ENCODE measurements at regions not wholly inside any gene's neighbourhood (a gene's known extent, or its start where the extent isn't known, plus 50 kb on each side); places are given as distances from the start of the nearest gene placed in this dataset.

DNA sequence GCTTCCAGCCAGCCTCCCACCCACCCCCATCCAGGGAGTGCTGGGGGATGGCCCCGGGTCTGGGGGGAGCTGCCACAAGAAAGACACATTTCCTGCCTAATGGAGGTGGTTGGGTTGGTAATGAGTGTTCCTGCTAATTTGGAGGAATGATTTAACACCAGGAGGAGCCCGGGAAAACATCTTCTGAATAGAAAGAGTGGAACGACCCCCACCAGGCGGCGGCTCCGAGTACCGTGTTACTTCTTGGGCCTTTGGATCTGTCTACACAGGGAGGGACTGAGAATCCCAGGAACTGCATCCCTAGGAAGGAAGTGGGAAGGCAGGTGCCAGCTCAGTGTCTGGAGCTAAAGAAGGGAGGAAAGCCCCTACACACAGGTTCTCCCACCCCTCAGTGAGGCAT lies 64.6 kb downstream of the TSPAN17 start:
- H3K9me3 ChIP-seq, result peaks cover 0 to 27% (median 0%) of the 10 kb centered on the region in 4 donors

GRCh38 chr5:176712546-176713304 lies 65.4 kb downstream of the TSPAN17 start:
- H3K4me3 ChIP-seq, result no peak overlapping the region
- no peak for DNase-seq (ENCODE audit: low spot score in 2 of 2)
- H3K36me3 ChIP-seq, result no peaks in the 10 kb centered on the region
- H3K27ac ChIP-seq, result no peak overlapping the region
- no peaks in the 10 kb centered on the region for H3K4me1 ChIP-seq
- peaks cover 0 to 24% of the 10 kb centered on the region in 2 donors for H3K27me3 ChIP-seq
- WGBS, 2 donors, result 25 to 31% methylated on average over 17 of the region's 17 CpGs
- H3K9me3 ChIP-seq, result peaks cover 0 to 27% (median 0%) of the 10 kb centered on the region in 4 donors
- TF ChIP-seq, protein P1, sequence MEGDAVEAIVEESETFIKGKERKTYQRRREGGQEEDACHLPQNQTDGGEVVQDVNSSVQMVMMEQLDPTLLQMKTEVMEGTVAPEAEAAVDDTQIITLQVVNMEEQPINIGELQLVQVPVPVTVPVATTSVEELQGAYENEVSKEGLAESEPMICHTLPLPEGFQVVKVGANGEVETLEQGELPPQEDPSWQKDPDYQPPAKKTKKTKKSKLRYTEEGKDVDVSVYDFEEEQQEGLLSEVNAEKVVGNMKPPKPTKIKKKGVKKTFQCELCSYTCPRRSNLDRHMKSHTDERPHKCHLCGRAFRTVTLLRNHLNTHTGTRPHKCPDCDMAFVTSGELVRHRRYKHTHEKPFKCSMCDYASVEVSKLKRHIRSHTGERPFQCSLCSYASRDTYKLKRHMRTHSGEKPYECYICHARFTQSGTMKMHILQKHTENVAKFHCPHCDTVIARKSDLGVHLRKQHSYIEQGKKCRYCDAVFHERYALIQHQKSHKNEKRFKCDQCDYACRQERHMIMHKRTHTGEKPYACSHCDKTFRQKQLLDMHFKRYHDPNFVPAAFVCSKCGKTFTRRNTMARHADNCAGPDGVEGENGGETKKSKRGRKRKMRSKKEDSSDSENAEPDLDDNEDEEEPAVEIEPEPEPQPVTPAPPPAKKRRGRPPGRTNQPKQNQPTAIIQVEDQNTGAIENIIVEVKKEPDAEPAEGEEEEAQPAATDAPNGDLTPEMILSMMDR (IDR thresholded peaks at IDR 0.05), result no peak
- TF ChIP-seq EP300 (IDR thresholded peaks at IDR 0.05) (no peak), POLR2A (IDR thresholded peaks at IDR 0.05) (no peak)

More for the DNA sequence above, 64.6 kb downstream of the TSPAN17 start:
- Histone ChIP-seq H3K27ac (no peak overlapping the region), H3K4me1 (no peaks in the 10 kb centered on the region), H3K4me3 (no peak overlapping the region), H3K27me3 (peaks cover 0 to 24% of the 10 kb centered on the region in 2 donors), H3K36me3 (no peaks in the 10 kb centered on the region)
- no peak for TF ChIP-seq EP300 (IDR thresholded peaks at IDR 0.05)
- TF ChIP-seq POLR2A (IDR thresholded peaks at IDR 0.05), result no peak
- TF ChIP-seq, protein P1 (IDR thresholded peaks at IDR 0.05), result no peak
- no peak for DNase-seq (ENCODE audit: low spot score in 2 of 2)
- 10 to 18% methylated on average over 6 of the region's 7 CpGs for WGBS, 2 donors

DNA sequence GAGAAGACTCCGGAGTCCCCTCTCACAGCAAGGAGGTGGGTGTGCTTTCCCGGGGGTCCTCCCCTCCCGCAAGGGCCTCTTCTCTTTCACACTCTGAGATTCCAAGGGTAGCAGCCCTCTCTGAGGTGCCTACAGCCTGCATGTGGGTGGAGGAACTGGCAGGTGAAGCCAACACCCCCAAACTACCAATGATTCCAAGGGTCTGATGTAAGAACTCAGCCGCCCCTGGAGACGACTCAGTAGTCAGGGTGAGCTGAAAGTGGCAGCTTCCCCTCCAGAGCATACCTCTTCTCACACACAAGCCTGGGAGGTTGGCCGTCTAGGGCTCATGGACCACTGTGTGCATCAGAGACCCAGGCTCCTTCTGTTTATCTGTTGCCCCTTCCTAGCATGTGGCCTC lies 66.1 kb downstream of the TSPAN17 start:
- DNase-seq (ENCODE audit: low spot score in 2 of 2), result no peak

DNA sequence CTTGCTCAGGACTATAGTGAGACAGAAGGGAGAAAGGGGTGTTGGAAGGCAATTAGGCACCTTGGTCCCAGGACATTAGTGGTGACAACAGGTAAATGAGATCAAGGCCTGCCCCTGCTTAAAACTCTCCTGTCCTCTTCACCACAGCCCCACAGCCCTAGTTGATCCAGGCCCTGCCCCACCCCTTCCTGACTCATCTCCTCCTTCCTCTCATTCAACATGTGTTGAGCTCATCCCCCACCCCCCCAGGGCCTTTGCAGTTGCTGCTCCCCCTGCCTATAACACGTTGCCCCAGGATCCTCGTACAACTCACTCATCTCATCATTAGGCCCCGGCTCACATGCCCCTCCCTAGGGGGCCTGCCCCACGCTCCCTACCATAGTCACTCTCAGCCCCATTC lies 66.8 kb downstream of the TSPAN17 start:
- no peaks in the 10 kb centered on the region for H3K36me3 ChIP-seq
- H3K27me3 ChIP-seq, result peaks cover 0 to 24% of the 10 kb centered on the region in 2 donors
- no peak overlapping the region for H3K27ac ChIP-seq
- TF ChIP-seq EP300 (IDR thresholded peaks at IDR 0.05) (no peak), POLR2A (IDR thresholded peaks at IDR 0.05) (no peak)
- TF ChIP-seq, protein P1 (IDR thresholded peaks at IDR 0.05), result no peak
- peaks cover 0 to 27% (median 0%) of the 10 kb centered on the region in 4 donors for H3K9me3 ChIP-seq
- H3K4me1 ChIP-seq, result no peaks in the 10 kb centered on the region
- no peak overlapping the region for H3K4me3 ChIP-seq
- 84 to 87% methylated on average over 4 of the region's 4 CpGs for WGBS, 2 donors
- no peak for DNase-seq (ENCODE audit: low spot score in 2 of 2)

More for the DNA sequence above, 66.1 kb downstream of the TSPAN17 start:
- Histone ChIP-seq H3K9me3 (peaks cover 0 to 27% (median 0%) of the 10 kb centered on the region in 4 donors), H3K27ac (no peak overlapping the region), H3K4me3 (no peak overlapping the region), H3K27me3 (peaks cover 0 to 24% of the 10 kb centered on the region in 2 donors), H3K36me3 (no peaks in the 10 kb centered on the region), H3K4me1 (no peaks in the 10 kb centered on the region)
- 91 to 92% methylated on average over 6 of the region's 6 CpGs for WGBS, 2 donors
- no peak for TF ChIP-seq EP300 (IDR thresholded peaks at IDR 0.05)
- no peak for TF ChIP-seq POLR2A (IDR thresholded peaks at IDR 0.05)
- TF ChIP-seq, protein P1 (IDR thresholded peaks at IDR 0.05), result no peak

GRCh38 chr5:176716320-176716719 lies 69.0 kb downstream of the TSPAN17 start:
- Histone ChIP-seq H3K4me3 (no peak overlapping the region), H3K9me3 (peaks cover 0 to 32% (median 0%) of the 10 kb centered on the region in 4 donors), H3K4me1 (no peaks in the 10 kb centered on the region), H3K27ac (no peak overlapping the region), H3K36me3 (no peaks in the 10 kb centered on the region), H3K27me3 (peaks cover 0 to 21% of the 10 kb centered on the region in 2 donors)
- TF ChIP-seq, protein P1 (IDR thresholded peaks at IDR 0.05), result no peak
- TF ChIP-seq POLR2A (IDR thresholded peaks at IDR 0.05) (no peak), EP300 (IDR thresholded peaks at IDR 0.05) (no peak)
- 39 to 59% methylated on average over 4 of the region's 4 CpGs for WGBS, 2 donors
- peak in 1 of 2 donors; percentile 9 for DNase-seq (ENCODE audit: low spot score in 2 of 2)

Measured in tibial nerve (tissue), 4 donors.